RPMI8226 (cell line): ENCODE measurements at regions not wholly inside any gene's neighbourhood (a gene's known extent, or its start where the extent isn't known, plus 50 kb on each side); places are given as distances from the start of the nearest gene placed in this dataset.

Source experiments
- DNase-seq: peaks from one replicate; pipeline ENCODE4 v3.0.0-alpha.2; 2015

DNA sequence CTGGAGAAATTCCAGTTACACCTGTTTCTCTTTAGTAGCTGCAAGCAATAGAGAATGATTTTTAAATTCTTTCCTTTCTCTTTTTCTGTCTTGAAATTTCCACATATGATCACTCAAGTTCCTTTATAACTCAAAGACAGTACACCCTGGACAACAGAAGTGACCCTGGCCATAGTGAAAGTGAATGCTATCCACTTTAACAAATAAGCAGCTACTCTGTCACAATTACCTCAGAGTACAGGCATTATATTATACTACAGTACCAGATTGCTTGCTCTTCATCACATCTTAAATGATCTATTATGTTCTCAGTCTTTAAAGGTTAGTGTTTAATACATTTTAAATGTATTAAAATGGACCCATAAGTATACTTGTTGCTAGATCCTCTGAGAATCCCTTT is 136.2 kb downstream of the KLF12 start:
- DNase-seq = no peak

DNA sequence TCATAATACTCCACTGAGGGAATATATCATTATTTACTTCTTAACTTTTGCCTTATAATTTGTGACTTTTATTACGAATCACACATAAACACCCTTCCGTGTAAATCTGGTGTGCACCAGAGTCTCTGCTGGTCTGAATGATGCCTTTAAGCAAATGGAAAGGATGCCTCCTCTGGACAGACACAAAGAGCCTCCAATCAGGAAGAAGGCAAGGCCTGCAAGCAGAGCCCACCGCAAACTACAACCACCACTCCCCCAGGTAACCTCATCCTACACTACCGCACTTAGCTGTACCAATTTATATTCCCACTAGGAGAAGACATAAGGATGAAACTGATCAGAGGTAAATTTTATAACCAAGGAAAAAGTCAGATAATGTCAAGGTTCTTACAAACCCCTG is 137.6 kb downstream of the KLF12 start:
- no peak for DNase-seq

DNA sequence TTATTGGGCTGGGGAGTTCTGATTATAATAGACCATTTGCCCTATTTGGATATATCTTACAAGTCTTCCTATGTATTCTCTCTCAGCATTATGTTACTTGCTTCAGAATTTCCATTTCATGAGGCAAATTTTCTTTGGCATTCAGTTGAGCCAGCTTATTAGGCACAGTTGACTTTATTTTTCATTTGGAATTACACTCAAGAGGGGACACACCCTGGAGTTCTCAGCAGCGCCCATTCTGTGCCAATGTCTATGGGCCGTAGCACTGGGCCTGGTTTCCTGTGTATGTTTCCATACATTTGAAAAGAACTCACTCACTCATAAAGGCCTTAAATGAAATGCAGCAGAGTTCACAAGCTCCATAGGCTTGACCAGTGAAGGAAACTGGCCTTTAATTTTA is 138.5 kb downstream of the KLF12 start:
- no peak for DNase-seq

DNA sequence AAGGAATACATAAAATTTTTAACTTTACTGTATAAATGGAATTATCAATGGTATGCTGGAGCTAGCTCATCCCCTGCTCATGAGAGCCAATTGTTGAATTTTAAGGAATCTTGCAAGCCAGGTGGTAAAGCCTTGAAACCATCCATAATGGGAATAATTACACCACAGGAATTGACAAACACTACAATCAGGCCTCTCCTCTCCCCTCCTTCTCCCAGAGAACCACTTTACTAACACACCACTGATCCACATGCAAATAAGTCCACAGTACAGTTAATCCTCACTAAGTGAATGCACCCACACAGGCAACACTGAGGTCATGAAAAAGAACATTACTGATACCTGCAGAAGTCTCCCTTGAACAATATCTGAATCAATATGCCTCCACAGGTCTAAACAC is 140.5 kb downstream of the KLF12 start:
- no peak for DNase-seq

DNA sequence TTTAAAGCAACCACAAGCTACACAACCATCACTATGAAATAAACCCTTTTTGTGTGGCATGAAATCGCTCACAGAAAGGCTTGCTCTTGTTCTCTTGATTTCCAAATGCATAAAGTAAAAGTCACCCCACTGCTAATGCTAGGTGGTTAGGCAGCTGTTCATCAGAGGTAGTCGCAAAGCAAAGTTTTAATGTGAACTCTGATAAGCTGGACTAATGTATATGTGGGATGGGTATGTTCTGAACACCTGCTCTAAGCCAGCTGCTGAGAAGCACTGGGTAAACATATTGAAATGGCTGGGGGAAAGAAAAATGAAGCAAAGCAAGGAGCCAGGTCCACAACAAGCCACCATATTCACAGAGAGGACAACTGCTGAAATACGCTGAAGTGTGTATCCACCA is 142.3 kb downstream of the KLF12 start:
- no peak for DNase-seq

DNA sequence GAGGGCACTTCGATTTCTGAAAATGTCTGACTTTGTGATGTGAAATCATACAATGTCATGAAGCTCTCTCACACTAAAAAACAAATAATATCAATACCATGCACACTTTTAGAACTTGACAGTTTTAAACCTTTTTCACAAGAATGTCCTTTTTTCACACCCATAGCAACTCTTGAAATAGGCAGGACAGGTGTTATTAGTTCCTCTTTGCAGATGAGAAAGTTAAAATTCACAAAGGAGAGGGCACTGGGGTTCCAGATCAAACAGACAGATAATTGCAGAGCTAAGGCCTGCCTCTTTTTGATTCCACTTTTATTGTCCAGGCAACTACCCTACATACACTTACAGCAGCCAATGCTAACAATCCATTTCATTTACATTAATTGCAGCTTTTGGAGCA is 142.8 kb downstream of the KLF12 start:
- no peak for DNase-seq

DNA sequence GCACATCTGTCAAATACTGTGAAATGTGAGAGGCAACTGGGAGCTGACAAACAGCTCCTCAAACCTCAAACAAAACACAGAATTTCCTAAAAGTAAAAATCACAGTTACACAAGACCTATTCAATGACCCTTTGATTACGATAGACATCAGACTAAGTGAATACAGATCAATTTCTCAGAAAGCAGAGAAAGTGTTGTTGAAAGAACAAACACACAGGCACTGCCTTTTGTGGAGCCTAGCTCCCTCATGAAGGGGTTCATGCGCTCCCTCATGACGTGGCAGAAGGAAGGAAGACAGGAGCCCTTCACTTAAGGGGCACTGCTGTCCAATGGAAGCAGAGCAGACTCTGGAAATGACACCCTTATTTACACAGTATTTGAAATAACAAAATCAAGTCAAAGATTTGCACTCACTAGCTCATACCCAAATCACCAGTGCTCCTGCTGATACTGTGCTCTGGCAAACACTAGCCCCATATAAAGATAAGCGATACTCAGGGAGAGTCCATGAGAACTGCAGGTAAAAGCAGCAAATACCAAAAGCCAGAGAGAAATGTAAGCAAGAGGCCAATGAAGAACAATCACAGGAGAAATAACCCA is 144.9 kb downstream of the KLF12 start:
- DNase-seq = no peak

DNA sequence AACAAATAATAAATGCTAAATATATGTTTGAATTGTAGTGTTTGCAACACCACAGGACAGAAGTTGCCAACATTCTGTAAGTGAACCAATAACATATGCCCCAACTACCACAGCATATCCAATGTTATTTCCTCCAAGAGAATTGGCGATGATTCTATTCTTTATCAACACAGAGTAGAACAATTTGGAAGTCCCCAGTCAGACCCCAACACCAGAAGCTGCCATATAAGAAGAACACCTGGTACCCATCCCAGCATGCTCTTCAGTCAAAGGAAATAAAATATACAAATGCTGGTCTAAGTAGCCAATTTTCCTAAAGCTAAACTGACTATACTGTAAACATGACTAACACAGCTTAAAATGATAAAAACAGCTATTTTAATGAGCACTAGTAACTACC is 145.7 kb downstream of the KLF12 start:
- no peak for DNase-seq

DNA sequence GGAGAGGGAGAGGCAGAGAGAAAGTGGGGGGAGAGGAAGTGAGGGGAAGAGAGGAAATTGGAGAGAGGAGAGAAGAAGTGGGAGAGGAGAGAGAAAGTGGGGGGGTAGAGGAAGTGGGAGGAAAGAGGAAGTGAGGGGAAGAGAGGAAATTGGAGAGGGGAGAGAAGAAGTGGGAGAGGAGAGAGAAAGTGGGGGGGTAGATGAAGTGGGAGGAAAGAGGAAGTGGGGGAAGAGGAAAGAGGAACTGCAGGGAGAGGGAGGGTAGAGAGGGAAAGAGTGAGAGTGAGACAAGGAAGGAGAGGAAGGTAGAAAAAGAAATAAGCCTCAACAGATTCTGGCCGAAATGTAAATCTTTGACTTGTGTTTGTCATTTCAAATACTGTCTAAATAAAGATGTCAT is 146.6 kb downstream of the KLF12 start:
- no peak for DNase-seq

DNA sequence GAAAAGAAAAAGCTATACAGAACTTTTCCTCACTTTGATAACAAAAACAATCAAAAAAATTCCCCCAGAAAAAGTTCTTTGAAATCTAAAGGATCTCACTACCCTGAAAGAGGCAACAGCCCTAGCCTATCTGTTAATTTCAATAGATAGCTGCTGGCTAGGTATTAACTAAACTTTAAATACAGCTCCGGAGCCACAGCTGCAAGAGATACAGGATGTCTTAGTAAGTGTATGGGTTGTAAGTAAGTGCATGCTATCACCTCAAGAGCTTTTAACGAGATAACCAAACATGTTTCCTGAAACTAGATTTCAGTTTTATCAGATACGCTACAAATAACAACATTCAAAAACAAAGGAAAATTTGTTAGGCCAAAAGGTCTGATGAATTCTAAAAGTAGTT is 148.4 kb downstream of the KLF12 start:
- no peak for DNase-seq

DNA sequence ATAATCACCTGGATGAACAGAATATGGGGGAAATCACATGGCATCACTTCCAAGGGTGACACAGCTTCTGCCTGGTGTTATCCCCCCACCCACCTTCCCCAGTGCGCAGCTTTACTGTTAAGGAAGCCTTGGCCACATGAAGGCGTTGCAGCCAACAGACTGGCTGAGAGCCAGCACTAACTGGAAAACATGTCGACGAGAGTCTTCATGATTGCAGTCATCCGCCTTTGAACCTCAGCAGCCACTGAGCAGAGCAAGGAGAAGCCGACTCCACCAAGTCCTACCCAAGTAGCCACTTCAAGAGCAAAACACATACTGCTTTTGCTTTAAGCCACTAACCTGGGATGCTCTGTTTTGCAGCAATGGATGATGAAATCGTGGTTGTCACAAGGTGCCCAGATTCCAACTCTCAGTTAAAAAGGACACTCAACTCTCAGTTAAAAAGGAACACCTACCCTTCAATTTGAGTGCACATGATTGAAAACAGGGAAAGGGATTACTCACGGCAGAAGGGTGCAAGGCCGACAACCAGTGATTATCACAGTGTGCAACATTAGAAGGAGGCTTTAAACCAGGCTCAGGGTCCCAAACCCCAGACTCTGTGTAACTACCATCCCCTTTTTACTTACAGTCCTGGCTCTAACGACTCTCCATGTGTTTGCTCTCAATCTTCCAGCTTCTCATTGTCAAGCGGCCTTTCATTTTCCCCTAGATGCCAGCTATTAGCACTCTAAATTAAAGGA is 149.1 kb downstream of the KLF12 start:
- no peak for DNase-seq

DNA sequence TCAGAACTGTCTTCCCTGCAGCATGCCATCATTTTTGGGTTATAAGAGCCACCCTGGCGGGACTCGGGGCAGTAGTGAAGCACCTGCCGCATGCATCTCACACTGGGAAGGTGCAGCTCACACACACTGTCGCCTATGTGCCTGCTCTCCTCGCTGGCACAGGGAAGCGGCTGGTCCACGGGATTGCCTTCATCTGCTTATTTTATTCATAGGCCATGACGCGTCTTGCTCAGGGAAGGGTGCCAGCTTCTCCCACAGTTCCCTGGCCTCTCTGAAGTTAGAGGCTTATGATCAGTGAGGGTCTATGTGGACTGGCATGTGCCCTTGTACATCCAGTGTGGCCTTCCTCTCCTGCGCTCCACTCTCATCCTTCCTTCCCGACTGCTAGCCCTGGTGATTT is 150.0 kb downstream of the KLF12 start:
- DNase-seq = no peak

DNA sequence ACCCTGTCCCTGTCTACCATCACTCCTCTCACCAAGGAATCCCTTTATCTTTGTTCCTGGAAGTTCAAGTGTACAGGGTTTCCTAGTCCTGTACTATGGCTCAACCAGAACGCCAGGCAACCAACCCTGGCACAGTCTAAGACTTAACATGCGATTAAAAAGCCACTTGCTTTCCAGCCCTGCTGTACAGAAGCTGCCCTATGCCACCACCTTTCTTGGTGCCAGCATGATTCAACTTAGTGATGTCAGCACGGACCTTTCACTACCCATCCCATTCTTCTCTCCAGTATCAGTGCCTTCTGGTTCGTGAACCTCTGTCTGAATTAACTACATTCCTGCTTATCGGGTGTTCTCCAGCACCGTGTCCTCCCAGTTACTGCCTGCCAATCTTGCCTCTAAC is 151.1 kb downstream of the KLF12 start:
- DNase-seq = no peak

DNA sequence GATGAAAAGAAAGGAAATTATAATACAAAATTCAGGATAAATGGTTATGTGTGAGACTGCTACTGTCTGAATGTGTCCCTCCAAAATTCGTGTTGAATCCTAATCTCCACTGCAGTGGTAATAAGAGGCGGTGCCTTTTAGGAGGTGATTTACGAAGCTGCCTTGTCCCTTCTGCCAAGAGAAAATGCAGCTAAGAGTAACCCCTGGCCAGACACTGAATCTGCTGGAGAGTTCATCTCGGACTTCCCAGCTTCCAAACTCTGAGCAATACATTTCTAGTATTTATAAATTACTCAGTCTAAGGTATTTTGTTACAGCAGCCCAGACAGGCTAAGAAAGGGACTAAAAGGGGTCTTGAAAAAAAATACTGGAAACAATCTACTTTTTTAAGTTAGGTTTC is 152.6 kb downstream of the KLF12 start:
- DNase-seq = no peak

DNA sequence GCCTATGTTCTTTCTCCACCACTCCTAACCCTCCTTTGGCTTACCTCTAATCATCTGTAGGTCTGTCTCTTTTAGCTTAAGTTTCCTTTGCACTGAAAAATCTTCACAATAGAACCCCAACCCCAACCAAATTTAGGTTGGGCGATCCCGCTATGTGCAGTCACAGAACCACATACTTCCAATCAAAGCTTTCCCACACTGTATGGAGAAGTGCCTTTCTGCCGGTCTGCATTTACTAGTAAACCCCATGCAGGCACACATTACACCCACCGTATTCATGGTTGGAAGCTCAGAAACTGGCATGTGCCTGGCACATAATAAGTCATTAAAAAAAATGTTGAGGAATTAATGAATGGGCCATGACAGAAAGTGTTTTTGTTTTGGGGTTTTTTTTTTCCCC is 158.4 kb downstream of the KLF12 start:
- DNase-seq = no peak

DNA sequence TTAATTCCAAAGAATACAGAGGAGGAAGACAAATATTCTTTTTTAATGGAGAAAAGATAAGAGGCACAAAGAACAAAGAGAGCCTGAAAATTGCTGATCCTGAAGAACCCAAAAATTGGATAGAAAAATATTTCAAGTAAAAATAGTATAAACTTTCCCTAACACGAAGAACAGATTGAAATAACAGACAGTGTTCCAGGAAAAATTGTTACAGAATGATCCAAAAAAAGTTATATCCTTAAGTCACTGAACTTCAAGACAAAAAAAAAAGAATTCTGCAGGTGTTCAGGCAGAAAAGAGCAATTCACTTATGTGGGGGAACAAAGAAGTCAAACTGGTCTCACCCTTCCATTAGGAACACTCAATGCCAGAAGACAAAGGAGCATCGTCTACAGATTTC is 160.2 kb downstream of the KLF12 start:
- no peak for DNase-seq

DNA sequence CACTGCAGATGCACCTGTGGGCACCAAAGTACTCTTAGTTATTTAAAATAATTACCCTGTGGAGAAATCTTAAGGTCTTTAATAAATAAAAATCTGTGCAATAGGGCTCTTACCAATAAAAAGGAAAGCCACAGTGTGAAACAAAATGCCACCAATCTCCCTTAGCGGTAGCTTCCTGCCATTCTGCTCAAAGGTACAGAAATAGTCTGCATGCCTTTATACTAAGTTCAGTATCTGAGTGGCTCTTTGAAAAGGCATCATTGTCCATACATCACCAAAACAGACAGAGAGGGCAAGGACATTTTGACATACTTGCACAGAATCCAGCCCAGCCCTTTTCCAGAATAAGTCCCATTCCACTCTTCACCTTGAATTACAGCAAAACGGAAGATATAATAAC is 161.0 kb downstream of the KLF12 start:
- no peak for DNase-seq

DNA sequence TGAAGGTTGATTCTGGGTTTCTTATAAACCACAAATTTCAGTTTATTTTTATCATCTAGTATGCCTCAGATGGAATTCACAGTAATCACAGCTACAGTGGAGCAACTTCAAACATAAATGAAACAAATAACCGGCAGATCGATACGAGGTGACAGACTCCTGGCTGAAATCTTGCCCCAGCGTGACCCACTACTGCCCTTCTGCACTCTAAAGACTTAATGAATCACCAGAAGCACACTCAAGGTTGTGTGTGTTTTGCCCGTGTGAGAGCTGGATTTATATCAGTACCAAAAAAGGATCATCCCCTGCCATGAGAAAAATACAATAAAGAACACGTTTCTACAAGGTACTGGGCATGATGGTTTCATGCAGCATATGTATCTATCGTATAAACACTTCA is 161.7 kb downstream of the KLF12 start:
- DNase-seq = no peak

DNA sequence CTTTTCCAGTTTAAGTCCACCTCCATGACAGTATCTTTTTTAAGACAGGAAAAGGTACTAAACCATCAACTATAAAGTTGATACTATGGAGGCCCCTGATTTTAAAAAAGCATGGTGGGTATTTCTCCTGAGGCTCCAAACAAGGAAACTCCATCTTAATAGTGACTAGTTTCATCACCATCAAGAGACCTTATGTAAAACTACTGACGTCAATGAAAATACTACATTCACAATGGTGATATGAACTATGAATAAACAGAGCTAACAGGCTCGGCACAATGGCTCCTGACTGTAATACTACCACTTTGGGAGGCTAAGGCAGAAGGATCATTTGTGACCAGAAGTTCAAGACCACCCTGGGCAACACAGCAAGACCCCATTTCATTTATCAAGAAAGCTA is 162.7 kb downstream of the KLF12 start:
- DNase-seq = no peak

DNA sequence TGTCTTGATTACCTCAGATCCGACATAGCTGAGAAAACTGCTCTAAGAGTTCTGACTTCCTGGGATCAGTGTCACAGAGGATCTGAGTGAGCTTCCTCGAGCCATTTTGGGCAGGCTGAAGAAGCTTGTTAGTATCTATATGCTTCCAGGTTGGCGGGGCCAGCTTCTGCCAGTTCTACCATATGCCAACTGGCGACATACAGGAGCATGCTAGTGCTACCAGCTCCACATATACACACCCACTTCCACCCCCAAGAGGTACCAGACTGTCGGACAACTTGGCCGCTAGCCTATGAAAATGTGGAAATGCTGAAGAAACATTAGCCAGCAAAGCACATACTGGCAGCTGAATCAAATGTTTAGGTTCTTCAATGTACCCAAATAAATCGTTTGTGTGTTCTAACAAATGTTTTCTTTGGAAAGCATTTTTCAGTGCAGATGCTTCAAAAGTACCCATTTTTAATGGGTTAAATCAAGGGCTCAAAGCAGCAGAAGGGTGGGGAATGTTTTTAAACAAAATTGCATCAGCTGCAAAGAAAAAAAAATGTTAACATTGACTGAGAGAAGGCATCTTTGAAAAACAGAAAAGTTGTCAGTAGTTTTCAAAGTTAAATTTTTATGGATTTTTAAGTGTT is 163.7 kb downstream of the KLF12 start:
- no peak for DNase-seq

DNA sequence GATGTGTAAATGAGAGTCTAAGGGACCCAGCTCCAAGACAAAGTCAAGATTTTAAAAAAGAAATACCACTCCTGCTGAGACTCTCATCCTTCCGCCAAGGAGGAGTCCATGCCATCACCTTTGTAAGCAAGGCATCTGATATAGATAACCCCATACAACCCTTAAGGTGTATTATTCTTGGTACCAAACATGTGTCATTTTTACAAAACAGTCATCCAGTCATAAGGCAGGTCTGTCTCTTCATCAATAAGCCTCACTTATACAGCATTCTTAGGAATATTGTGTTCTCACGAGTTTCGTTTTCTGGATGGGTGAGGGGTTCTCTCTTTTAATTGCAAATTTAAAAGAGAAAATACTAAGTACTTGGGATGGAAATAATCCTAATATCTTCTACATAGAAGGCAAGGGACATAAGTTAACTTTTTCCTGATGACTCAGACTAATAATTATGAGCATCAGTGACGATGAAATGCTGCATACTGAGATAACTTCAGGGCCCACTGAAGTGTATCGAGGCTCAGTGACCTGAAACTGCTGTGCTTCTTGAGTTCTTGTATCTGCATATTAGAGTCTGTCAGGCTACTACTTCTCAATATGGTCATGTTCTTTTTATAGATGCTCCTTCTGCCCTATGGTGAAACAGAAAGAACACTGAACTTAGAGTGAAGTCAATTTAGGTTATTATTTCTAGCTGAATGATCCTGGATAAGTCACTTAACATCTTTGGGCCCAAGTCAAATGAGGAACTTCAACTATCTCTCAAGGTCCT is 166.6 kb downstream of the KLF12 start:
- no peak for DNase-seq

DNA sequence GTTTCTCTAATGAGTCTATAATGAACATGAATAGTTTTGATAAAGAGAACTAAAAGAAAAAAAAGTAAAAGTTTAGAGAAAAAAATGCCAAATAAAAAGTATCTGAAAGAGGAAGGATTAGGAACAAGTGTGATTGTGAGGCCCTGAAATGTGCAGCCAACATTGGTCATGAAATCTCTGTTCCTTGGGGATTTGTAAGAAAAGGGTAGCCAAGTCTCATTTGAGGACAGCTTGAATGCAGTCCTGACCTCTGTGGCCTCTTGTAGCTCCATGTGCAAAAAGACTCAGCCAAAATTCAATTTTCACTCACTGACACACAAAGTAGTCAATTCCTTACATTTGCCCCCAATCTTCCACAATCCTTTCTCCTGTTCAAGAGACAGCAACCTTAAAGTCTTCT is 167.9 kb downstream of the KLF12 start:
- DNase-seq = no peak

DNA sequence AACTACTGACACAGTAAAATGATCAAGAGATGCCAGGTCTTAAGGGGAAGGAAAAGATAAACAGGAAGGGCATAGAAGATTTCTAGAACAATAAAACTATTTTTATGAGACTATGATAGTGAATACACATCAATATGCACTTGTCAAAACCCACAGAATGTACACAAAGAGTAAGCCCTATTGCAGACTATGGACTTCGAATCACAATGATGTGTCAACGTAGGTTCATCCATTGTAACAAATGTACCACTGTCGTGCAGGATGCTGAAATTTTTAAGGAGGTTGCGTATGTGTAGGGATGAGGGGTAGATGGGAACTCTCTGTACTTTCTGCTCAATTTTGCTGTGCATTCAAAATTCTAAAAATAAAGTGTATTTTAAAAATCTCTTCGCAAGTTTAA is 171.9 kb downstream of the KLF12 start:
- DNase-seq = no peak

DNA sequence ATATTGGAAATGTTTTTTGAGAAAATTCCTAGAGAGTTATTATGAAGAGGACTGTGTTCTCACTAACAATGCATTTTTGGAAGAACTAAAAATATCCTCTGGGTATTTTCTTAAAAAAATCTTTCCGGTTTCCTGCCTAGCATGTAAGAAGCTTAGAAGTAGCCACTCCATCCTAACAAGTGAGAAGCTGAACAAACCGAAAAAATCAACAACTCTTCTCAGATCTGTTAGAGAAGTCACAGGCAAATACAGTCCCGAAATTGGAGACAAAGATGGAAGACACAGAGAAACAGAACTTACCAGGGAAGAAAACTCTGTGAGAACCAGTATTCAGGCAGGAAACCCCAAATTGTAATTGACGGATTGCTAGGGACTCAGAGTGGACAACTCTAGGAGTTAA is 173.0 kb downstream of the KLF12 start:
- no peak for DNase-seq
